ENCODE measurements at regions not wholly inside any gene's neighbourhood (a gene's known extent, or its start where the extent isn't known, plus 50 kb on each side); places are given as distances from the start of the nearest gene placed in this dataset.

GRCh38 chr3:792630-793029, 300.2 kb upstream of the CNTN6 start:
- TF ChIP-seq CTCF (conservative IDR thresholded peaks at IDR 0.05; ENCODE audit: low read length) (no peak), EZH2phosphoT487 (IDR thresholded peaks at IDR 0.05; ENCODE audit: borderline replicate concordance) (no peak)

Measured in Loucy (cell line).